ENCODE measurements at regions not wholly inside any gene's neighbourhood (a gene's known extent, or its start where the extent isn't known, plus 50 kb on each side); places are given as distances from the start of the nearest gene placed in this dataset.

DNA sequence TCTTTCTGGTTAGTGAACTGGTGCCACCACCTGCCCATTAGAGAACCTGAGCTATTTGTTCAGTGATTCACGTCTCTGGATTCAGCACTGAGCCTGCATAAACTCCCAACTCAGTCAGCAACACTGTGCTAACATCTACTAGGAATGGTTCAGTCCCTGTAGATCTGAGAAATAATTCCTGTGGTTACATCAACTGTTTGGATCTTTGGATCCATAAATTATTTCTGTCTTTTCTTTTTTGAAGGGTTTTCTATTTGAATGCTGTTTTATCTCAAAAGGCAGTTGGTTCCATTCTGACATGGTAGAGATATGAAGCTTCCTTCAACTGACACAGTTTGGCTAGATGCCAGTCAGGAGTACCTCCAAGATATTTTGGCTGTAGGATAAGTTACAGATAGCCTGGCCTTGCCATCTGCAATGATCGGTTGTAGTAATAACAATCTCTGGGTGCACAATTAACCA is 125.9 kb downstream of the TRMT11 start:
- TF ChIP-seq POLR2A (IDR thresholded peaks at IDR 0.05), result no peak
- TF ChIP-seq, protein P1, sequence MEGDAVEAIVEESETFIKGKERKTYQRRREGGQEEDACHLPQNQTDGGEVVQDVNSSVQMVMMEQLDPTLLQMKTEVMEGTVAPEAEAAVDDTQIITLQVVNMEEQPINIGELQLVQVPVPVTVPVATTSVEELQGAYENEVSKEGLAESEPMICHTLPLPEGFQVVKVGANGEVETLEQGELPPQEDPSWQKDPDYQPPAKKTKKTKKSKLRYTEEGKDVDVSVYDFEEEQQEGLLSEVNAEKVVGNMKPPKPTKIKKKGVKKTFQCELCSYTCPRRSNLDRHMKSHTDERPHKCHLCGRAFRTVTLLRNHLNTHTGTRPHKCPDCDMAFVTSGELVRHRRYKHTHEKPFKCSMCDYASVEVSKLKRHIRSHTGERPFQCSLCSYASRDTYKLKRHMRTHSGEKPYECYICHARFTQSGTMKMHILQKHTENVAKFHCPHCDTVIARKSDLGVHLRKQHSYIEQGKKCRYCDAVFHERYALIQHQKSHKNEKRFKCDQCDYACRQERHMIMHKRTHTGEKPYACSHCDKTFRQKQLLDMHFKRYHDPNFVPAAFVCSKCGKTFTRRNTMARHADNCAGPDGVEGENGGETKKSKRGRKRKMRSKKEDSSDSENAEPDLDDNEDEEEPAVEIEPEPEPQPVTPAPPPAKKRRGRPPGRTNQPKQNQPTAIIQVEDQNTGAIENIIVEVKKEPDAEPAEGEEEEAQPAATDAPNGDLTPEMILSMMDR (IDR thresholded peaks at IDR 0.05), result no peak
